ENCODE measurements at regions not wholly inside any gene's neighbourhood (a gene's known extent, or its start where the extent isn't known, plus 50 kb on each side); places are given as distances from the start of the nearest gene placed in this dataset.

GRCh38 chr10:36141856-36142560, 499.9 kb upstream of the FZD8 start:
- TF ChIP-seq ZBTB7A (IDR thresholded peaks at IDR 0.05; ENCODE audit: low read depth), result no peak
- no peak for TF ChIP-seq NFIC (IDR thresholded peaks at IDR 0.05)
- TF ChIP-seq EP300 (IDR thresholded peaks at IDR 0.05; ENCODE audit: borderline replicate concordance), result no peak
- TF ChIP-seq TCF12 (IDR thresholded peaks at IDR 0.05; ENCODE audit: low read depth), result no peak
- no peak for TF ChIP-seq FOXM1 (IDR thresholded peaks at IDR 0.05; ENCODE audit: borderline replicate concordance, low read depth)
- no peak for TF ChIP-seq YY1 (IDR thresholded peaks at IDR 0.05; ENCODE audit: low read depth)
- no peak for TF ChIP-seq CREB1 (IDR thresholded peaks at IDR 0.05; ENCODE audit: low read depth)
- TF ChIP-seq TAF1 (IDR thresholded peaks at IDR 0.05; ENCODE audit: low read depth), result no peak
- no peak for TF ChIP-seq EGR1 (IDR thresholded peaks at IDR 0.05)
- TF ChIP-seq, protein P1, sequence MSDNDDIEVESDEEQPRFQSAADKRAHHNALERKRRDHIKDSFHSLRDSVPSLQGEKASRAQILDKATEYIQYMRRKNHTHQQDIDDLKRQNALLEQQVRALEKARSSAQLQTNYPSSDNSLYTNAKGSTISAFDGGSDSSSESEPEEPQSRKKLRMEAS (IDR thresholded peaks at IDR 0.05), result no peak
- TF ChIP-seq, protein P2, sequence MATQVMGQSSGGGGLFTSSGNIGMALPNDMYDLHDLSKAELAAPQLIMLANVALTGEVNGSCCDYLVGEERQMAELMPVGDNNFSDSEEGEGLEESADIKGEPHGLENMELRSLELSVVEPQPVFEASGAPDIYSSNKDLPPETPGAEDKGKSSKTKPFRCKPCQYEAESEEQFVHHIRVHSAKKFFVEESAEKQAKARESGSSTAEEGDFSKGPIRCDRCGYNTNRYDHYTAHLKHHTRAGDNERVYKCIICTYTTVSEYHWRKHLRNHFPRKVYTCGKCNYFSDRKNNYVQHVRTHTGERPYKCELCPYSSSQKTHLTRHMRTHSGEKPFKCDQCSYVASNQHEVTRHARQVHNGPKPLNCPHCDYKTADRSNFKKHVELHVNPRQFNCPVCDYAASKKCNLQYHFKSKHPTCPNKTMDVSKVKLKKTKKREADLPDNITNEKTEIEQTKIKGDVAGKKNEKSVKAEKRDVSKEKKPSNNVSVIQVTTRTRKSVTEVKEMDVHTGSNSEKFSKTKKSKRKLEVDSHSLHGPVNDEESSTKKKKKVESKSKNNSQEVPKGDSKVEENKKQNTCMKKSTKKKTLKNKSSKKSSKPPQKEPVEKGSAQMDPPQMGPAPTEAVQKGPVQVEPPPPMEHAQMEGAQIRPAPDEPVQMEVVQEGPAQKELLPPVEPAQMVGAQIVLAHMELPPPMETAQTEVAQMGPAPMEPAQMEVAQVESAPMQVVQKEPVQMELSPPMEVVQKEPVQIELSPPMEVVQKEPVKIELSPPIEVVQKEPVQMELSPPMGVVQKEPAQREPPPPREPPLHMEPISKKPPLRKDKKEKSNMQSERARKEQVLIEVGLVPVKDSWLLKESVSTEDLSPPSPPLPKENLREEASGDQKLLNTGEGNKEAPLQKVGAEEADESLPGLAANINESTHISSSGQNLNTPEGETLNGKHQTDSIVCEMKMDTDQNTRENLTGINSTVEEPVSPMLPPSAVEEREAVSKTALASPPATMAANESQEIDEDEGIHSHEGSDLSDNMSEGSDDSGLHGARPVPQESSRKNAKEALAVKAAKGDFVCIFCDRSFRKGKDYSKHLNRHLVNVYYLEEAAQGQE (IDR thresholded peaks at IDR 0.05; ENCODE audit: low read depth), result no peak
- TF ChIP-seq, protein P3, sequence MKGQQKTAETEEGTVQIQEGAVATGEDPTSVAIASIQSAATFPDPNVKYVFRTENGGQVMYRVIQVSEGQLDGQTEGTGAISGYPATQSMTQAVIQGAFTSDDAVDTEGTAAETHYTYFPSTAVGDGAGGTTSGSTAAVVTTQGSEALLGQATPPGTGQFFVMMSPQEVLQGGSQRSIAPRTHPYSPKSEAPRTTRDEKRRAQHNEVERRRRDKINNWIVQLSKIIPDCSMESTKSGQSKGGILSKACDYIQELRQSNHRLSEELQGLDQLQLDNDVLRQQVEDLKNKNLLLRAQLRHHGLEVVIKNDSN (IDR thresholded peaks at IDR 0.05), result no peak
- no peak for TF ChIP-seq CEBPB (IDR thresholded peaks at IDR 0.05)
- TF ChIP-seq TEAD4 (IDR thresholded peaks at IDR 0.05), result no peak
- TF ChIP-seq RAD21 (IDR thresholded peaks at IDR 0.05; ENCODE audit: low read depth), result no peak

DNA sequence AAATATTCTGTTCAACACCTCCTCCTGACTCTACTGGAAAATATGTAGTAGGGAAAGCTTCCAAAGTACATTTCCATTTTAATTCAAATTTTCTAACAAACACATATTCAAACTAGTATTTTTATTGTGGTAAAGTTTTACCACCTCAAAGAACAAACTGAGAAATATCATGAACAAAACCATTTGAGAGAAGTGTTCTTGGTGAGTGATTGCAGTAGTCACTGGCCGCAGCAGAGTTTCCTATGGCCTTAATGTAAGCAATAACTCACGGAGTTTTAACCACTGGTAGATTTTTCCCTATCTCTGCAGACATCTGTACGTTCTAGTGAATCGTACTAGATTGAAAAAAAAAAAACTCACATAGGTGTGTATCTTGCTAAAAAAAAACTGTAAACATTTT, 487.0 kb upstream of the FZD8 start:
- no peak for TF ChIP-seq NFIC (IDR thresholded peaks at IDR 0.05)
- TF ChIP-seq, protein P1 (IDR thresholded peaks at IDR 0.05), result no peak
- TF ChIP-seq, protein P3 (IDR thresholded peaks at IDR 0.05), result no peak
- no peak for TF ChIP-seq TCF12 (IDR thresholded peaks at IDR 0.05; ENCODE audit: low read depth)
- no peak for TF ChIP-seq CEBPB (IDR thresholded peaks at IDR 0.05)
- TF ChIP-seq EP300 (IDR thresholded peaks at IDR 0.05; ENCODE audit: borderline replicate concordance), result no peak
- TF ChIP-seq YY1 (IDR thresholded peaks at IDR 0.05; ENCODE audit: low read depth), result no peak
- no peak for TF ChIP-seq TAF1 (IDR thresholded peaks at IDR 0.05; ENCODE audit: low read depth)
- no peak for TF ChIP-seq ZBTB7A (IDR thresholded peaks at IDR 0.05; ENCODE audit: low read depth)
- no peak for TF ChIP-seq CREB1 (IDR thresholded peaks at IDR 0.05; ENCODE audit: low read depth)
- TF ChIP-seq FOXM1 (IDR thresholded peaks at IDR 0.05; ENCODE audit: borderline replicate concordance, low read depth), result no peak
- TF ChIP-seq, protein P2 (IDR thresholded peaks at IDR 0.05; ENCODE audit: low read depth), result no peak
- TF ChIP-seq RAD21 (IDR thresholded peaks at IDR 0.05; ENCODE audit: low read depth), result no peak
- TF ChIP-seq TEAD4 (IDR thresholded peaks at IDR 0.05), result no peak
- no peak for TF ChIP-seq EGR1 (IDR thresholded peaks at IDR 0.05)

DNA sequence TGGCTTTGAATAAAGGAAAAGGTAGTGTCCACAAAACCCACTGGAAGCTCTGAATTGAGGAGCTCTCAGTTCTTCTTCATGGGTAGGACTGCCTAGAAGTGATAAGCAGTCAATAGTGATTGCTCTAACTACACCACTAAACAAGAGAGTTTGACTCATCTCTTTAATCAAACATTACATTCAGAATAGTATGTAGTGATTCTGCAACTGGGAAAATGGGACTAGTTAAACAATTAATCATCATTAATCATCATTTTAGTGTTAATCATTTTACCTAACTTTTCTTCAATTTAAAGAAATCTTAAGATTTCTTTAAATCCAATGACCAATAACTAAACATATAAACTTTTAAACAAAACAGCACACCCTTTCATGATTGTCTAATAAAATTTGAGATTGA, 484.0 kb upstream of the FZD8 start:
- TF ChIP-seq, protein P2 (IDR thresholded peaks at IDR 0.05; ENCODE audit: low read depth), result no peak
- TF ChIP-seq CREB1 (IDR thresholded peaks at IDR 0.05; ENCODE audit: low read depth) (no peak), ZBTB7A (IDR thresholded peaks at IDR 0.05; ENCODE audit: low read depth) (no peak), YY1 (IDR thresholded peaks at IDR 0.05; ENCODE audit: low read depth) (no peak), RAD21 (IDR thresholded peaks at IDR 0.05; ENCODE audit: low read depth) (no peak), EP300 (IDR thresholded peaks at IDR 0.05; ENCODE audit: borderline replicate concordance) (no peak), TCF12 (IDR thresholded peaks at IDR 0.05; ENCODE audit: low read depth) (no peak), TAF1 (IDR thresholded peaks at IDR 0.05; ENCODE audit: low read depth) (no peak), TEAD4 (IDR thresholded peaks at IDR 0.05) (no peak), CEBPB (IDR thresholded peaks at IDR 0.05) (no peak), EGR1 (IDR thresholded peaks at IDR 0.05) (no peak), FOXM1 (IDR thresholded peaks at IDR 0.05; ENCODE audit: borderline replicate concordance, low read depth) (no peak), NFIC (IDR thresholded peaks at IDR 0.05) (no peak)
- TF ChIP-seq, protein P1 (IDR thresholded peaks at IDR 0.05), result no peak
- TF ChIP-seq, protein P3 (IDR thresholded peaks at IDR 0.05), result no peak
